ENCODE measurements at regions not wholly inside any gene's neighbourhood (a gene's known extent, or its start where the extent isn't known, plus 50 kb on each side); places are given as distances from the start of the nearest gene placed in this dataset.

DNA sequence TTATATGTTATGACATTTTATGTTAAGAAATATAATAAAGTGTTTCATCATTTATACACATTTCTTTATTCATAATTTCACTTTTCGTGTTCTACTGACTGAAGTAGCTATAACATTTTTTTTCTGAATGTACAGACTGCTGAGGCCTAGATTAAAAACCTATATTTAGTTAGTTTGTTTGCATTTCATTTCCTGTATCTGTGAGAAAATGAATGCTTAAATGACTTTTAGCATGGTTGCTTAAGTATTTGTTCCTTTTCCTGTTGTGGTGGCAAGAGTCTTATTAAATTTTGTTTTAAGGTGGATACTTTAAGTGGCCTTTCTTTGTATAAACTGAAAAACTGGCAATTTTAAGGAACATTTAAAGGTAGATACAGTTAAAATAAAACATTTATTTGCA is 779.7 kb upstream of the MAN1A1 start:
- no peak for DNase-seq (ENCODE audit: low read depth)
- in situ Hi-C loops (cut with HindIII; ENCODE audit: low pct_unique_long_range_greater_than_20kb, low sequenced_read_pairs), result no loop called here

DNA sequence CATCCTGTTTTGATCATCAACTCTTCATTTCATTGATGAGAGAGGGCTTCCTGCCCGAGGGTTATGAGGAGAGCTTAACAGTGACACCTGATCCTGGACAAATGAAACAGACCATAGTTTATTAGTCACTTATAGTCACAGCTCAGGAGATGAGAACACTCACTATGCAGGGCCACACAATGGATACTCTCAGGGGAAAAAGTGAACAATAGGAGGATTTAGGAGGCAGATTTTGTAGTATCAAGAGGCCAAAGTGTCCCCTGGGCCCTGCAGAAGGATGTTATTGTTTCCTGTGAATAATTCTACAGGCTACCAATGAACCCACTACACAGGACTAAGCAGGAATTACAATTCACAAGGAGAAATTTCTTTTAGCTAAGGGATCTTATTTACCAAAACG is 772.8 kb upstream of the MAN1A1 start:
- in situ Hi-C loops (cut with HindIII; ENCODE audit: low pct_unique_long_range_greater_than_20kb, low sequenced_read_pairs), result no loop called here

DNA sequence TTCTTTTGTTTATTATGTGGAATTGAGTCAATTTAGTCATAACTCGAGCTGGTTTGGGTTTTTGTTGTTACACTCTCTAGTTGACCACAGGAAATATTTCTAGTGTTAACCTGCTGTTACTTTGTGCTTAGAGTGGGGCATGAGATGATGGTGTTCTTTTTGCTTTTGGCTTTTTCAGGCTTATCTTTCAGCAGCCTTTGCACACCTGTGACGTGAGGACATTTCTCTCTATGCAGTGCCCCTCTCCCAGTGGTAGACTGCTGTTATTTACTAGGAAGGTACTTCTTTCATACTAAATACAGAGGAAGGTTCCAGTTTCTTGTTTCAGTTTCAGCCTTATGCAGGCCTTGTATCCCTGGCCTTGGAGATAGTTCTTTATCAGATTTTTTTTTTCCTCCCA is 766.8 kb upstream of the MAN1A1 start:
- in situ Hi-C loops (cut with HindIII; ENCODE audit: low pct_unique_long_range_greater_than_20kb, low sequenced_read_pairs), result no loop called here
- no peak for DNase-seq (ENCODE audit: low read depth)

More for the DNA sequence above, 772.8 kb upstream of the MAN1A1 start:
- DNase-seq (ENCODE audit: low read depth), result no peak

DNA sequence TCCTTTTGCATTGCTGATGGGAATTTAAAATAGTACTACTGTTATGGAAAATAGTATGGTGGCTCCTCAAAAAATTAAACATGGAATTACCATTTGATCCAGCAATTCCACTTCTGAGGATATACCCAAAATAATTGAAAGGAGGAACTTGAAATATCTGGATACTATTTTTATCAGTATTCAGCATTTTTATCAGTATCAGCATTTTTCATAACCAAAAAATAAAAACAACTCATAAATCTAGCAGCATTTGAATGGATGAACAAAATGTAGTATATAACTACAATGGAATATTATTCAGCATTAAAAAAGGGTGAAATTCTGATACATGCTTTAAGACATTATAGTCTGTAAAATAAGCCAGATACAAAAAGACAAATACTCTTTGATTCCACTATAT is 763.4 kb upstream of the MAN1A1 start:
- DNase-seq (ENCODE audit: low read depth), result no peak
- in situ Hi-C loops (cut with HindIII; ENCODE audit: low pct_unique_long_range_greater_than_20kb, low sequenced_read_pairs), result no loop called here

DNA sequence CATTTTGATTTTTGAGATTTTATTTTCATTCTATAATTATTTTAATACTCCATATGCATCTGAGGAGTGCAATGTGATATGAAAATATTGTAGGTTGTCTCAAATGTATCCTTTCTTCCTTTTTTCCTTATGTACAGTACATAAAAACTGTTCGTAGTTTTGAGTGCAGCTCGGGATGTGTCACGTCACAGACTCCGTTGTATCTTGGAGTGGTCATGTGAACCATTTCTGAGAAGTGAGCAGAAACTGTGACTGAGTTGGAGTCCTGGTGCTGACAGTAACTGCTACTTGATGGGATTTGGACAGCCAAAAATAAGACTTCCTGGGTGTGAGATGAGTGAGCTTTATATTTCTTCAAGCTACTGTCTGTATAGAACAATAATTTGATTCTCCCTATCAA is 761.4 kb upstream of the MAN1A1 start:
- in situ Hi-C loops (cut with HindIII; ENCODE audit: low pct_unique_long_range_greater_than_20kb, low sequenced_read_pairs), result no loop called here
- no peak for DNase-seq (ENCODE audit: low read depth)

DNA sequence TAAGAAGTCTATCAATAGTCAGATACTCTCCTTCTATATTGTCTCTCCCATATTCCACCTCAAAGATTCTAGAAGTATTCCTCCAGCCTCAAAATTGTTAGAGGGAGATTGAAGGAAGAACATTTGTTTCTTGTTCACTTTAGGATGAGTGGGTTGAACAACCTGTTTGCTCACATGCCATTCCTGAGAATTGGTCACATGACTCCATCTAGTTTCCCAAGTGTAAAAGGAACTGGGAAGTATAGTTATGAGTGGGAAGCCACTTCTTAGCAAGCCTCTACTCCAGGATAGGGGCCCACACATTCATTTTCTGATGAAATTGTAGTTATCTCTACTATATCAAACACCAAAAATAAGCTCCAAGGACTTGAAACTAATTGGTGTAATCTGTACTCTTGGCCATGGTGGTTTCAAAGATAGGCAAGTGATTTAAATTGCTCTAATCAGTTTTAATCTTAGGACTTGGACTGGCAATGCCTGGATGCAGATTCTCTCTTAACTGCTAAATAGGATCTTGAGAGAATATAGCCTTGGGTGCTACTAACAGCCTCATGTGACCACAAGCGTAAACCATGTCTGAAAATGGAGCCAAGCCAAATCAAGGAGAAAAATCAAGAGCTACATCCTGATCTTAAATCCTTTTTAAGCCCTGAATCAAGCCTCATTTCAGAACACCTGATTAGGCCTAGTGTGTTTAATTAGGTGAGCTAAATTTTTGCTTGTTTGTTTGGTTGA is 758.7 kb upstream of the MAN1A1 start:
- DNase-seq (ENCODE audit: low read depth), result no peak
- in situ Hi-C loops (cut with HindIII; ENCODE audit: low pct_unique_long_range_greater_than_20kb, low sequenced_read_pairs), result no loop called here

DNA sequence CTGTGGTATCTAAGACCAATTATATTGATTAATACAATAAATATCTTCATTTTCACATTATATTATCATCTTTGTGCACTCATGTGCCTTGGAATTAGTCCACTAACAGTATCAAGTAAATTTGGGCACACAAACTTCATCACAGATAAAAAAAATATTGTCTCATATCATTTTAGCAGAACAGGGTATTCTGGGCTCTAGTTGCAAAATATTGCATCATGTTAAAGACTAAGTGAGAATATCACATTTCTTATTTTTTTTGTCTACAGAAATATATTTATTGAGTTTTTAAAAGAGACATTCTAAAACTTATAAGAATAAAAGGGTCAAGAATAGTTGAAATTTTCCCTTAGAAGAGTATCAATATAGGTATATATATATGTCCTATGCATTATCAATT is 754.1 kb upstream of the MAN1A1 start:
- in situ Hi-C loops (cut with HindIII; ENCODE audit: low pct_unique_long_range_greater_than_20kb, low sequenced_read_pairs), result no loop called here
- no peak for DNase-seq (ENCODE audit: low read depth)

DNA sequence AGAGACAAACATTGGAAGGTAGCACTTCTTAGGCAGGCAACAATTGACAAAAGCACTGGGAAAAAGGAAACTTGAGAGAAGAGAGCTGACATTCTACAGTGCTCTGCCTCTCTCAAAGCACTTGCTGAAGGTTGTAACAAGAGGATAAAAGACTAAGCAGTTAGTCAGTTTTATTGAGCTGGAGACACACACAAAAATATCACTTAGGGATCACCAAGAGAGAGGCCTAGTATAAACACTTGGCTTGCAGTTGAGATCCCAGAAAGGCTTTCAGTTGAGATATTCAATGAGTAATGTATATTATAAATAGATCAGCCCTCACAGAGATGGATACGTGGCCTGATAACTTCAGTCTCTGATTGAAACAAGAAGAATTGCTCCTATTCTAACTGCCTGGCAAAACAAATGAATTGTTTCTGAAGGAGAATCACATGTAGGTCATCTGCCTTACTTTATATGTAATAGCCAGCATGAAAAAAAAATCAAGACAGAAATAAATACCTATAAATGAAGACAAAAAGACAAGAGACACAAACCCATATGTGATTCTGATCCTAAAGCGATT is 747.2 kb upstream of the MAN1A1 start:
- in situ Hi-C loops (cut with HindIII; ENCODE audit: low pct_unique_long_range_greater_than_20kb, low sequenced_read_pairs), result no loop called here

DNA sequence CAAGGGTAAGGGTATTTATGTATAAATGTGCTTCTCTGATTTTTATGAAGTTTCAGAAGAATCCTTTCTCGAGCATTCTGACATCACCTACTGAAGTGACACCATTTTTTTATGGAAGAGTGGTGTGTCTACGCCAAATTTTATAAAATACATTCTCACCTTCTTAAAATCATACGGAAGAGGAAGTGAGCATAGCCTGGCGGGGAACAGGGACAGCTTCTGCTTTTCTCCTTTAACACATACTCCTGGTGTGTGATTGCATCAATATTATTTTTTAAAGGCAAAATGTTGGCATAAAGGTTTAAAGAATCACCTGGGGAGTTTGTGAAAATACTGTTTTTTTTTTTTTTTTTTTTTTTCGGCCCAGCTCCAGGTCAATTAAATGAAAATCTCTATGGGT is 733.6 kb upstream of the MAN1A1 start:
- in situ Hi-C loops (cut with HindIII; ENCODE audit: low pct_unique_long_range_greater_than_20kb, low sequenced_read_pairs), result no loop called here
- DNase-seq (ENCODE audit: low read depth), result no peak

More for the DNA sequence above, 747.2 kb upstream of the MAN1A1 start:
- DNase-seq (ENCODE audit: low read depth), result no peak

DNA sequence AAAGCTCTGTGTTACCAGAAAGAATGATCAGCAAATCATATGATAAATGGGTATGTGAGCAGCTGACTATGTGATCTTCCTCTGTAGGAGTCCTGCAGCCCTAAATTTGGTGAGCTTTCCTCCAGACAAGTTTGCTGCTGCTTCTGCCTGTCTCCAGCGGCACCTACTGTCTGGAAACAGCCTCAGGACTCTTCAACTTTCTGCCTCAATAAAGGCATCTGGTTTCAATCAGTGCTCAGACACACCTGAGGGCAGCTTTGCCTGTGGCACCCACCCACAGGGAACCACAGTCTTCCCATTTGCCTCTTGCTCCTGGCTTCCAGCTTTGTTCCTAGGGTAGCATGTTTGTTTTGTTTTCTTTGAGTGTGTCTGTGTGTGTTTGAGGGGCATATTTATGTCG is 727.9 kb upstream of the MAN1A1 start:
- in situ Hi-C loops (cut with HindIII; ENCODE audit: low pct_unique_long_range_greater_than_20kb, low sequenced_read_pairs), result no loop called here

DNA sequence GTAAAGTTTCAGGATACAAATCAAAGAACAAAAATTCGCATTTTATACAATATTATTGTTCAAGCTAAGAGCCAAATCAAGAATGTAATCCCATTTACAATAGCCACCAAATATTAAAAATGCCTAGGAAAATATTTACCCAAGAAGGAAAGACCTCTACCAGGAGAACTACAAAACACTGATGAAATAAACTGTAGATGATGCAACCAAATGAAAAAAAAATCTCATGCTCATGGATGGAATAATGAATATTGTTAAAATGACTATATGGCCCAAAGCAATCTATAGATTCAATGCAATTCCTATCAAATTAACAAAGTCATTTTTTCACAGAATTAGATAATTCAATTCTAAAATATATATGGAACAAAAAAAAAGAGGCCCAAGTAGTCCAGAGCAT is 708.8 kb upstream of the MAN1A1 start:
- in situ Hi-C loops (cut with HindIII; ENCODE audit: low pct_unique_long_range_greater_than_20kb, low sequenced_read_pairs), result no loop called here
- DNase-seq (ENCODE audit: low read depth), result no peak

More for the DNA sequence above, 727.9 kb upstream of the MAN1A1 start:
- DNase-seq (ENCODE audit: low read depth), result no peak

DNA sequence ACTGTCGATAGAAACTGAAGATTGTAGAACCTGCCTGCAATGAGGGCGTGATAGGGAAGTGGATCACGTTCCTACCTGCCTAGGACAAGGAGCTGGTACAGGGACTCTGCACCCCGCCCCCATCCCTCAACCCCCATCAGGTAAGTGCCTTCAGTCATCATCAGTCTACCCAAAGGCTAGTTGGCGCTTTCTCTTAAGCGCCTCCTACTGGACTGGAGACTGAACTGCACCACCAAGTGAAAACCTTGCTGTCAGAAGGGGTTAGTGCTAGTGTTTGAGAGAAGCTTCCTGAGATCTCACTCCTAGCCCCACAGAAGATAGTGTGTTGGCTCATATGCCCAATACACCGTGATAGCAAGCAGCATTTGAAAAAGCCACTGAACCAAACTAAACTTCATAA is 706.5 kb upstream of the MAN1A1 start:
- in situ Hi-C loops (cut with HindIII; ENCODE audit: low pct_unique_long_range_greater_than_20kb, low sequenced_read_pairs), result no loop called here
- no peak for DNase-seq (ENCODE audit: low read depth)

DNA sequence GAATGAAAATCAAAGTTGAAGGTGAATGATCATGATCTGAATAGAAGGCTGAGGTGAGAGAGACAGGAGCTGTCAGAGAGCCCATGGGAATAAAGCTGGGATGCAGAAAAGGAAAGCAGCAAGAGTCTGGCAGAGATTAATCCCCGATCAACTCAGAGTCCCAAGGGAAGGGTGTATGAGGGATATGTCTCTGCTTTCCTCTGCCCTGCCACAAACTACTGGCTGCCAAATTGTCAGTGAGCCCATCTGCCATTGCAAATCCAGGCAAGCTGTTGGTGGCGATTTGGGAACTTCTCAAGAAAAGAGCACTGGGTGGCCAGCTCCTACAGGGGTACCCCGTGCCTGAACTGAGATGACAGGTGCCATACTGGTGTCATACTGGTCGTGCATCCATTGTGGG is 705.5 kb upstream of the MAN1A1 start:
- DNase-seq (ENCODE audit: low read depth), result no peak
- in situ Hi-C loops (cut with HindIII; ENCODE audit: low pct_unique_long_range_greater_than_20kb, low sequenced_read_pairs), result no loop called here

DNA sequence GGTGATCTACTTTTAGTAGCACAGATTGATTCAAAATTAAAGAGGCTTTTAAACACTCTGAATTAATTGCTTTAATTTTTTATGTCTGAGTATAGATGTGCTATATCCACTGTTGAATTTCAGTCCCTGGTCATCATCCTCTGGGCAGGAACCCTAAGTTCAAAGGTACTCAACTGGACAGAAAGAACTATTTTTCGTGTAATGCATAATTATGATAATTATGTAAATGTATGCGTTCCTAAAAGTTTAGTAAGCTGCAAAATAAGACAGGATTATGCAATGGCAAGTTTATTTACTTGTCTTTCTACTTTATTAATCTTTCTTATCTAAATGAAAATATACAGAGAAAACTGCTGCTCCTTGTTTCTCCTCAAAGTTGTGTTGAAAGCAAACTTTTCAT is 690.1 kb upstream of the MAN1A1 start:
- no peak for DNase-seq (ENCODE audit: low read depth)
- in situ Hi-C loops (cut with HindIII; ENCODE audit: low pct_unique_long_range_greater_than_20kb, low sequenced_read_pairs), result no loop called here

DNA sequence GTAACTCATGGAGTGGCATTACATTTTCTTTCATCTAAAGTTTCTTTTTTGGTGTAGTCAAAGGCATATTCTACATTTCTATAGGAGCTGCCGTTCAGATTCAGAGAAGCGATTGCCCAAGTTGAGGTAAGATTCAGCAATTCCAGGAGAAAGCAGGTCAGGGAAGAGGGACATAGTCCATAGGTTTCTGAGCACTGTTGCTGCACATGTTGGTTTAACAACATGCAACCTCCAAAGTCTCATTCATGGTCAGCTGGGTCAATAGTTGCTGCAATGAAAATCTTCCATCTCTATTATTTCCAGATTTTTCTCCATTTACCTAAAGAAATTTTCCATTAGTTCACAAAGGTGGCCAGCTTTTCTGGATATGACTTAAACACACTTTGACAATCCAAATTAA is 682.3 kb upstream of the MAN1A1 start:
- in situ Hi-C loops (cut with HindIII; ENCODE audit: low pct_unique_long_range_greater_than_20kb, low sequenced_read_pairs), result no loop called here
- no peak for DNase-seq (ENCODE audit: low read depth)

DNA sequence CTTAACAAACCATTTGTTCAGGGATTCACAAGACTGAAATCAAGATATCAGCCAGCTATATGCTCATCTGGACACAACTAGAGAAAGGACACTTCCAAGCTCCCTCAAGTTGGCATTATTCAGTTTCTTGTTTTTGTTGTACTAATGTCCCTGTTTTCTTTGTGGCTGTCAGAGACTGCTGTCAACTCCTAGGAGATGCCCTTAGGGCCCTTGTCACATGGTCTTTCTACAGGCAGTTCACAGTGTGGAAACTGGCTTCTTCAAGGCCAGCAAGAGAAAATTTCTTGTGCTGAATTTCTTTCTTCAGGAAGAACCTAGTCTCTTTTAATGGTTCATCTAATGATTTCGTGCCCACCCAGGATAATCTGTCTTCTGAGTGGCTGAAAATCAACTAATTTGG is 677.2 kb upstream of the MAN1A1 start:
- DNase-seq (ENCODE audit: low read depth), result no peak
- in situ Hi-C loops (cut with HindIII; ENCODE audit: low pct_unique_long_range_greater_than_20kb, low sequenced_read_pairs), result no loop called here

DNA sequence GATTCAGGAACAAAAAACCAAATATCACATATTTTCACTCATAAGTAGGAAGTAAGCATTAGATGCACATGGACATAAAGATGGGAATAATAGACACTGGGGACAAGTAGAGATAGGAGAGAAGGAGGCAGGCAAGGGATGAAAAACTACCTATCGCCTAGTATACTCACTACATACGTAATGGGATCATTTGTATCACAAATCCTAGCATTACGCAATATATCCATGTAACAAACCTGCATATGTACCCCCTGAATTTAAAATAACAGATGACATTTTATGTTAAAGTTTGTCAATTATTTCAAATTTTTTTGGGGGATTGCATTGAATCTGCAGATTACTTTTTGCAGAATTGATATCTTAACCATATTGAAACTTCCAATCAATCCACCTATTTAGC is 660.5 kb upstream of the MAN1A1 start:
- in situ Hi-C loops (cut with HindIII; ENCODE audit: low pct_unique_long_range_greater_than_20kb, low sequenced_read_pairs), result no loop called here
- DNase-seq (ENCODE audit: low read depth), result no peak

DNA sequence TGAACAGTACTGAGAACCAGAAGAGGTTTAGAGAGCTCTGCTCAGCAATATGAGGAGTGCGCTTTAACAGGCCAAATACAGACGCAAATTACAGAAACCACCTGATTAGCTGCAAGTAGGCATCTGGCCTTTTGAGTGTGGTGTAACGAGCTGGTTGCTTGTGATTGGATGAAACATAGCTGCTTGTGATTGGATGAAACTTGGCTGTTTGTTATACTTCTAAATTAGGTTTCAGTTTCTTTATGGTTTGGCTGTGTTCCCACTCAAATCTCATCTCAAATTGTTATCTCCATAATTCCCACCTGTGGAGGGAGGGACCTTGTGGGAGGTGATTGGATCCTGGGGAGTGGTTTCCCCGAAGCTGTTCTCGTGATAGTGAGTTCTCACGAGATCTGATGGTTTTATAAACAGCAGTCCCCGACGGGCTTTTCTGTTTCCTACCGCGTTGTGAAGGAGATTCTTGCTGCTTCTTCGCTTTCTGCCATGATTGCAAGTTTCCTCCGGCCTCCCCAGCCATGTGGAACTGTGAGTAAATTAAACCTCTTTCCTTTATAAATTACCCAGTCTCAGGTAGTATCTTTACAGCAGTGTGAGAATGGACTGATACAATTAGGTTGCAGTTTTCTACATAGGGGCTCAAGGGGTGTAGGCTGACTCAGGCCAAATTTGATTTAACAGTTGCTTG is 655.9 kb upstream of the MAN1A1 start:
- DNase-seq (ENCODE audit: low read depth), result peak; percentile 89
- in situ Hi-C loops (cut with HindIII; ENCODE audit: low pct_unique_long_range_greater_than_20kb, low sequenced_read_pairs), result no loop called here

DNA sequence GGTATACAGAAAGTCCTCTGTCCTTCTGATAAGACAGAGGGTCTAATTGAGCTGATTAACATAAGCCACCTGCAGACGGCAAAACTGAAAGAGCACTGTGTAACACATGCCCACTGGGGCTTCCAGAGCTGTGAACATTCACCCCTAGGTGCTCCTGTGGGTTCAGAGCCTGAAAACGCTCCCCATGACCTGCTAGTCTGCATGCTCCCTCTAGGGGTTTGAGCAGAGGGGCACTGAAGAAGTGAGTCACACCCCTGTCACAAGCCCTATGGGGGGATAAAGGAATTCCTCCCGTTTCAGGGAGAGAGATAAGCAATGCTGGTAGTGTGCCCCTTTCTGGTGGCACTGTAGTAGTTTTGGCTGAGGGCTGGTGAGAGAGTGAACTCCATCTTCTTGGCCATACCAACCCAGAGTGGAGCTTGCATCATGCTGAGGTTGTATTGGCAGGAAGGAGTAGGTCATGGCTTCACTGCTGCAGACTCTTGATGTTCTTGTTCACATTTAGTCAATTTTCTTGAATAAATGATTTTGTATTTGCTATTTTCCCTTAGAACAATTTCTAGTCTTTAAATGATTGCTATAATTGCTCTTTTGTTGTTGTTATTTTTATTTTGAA is 637.5 kb upstream of the MAN1A1 start:
- in situ Hi-C loops (cut with HindIII; ENCODE audit: low pct_unique_long_range_greater_than_20kb, low sequenced_read_pairs), result no loop called here
- DNase-seq (ENCODE audit: low read depth), result no peak
